ENCODE measurements at regions not wholly inside any gene's neighbourhood (a gene's known extent, or its start where the extent isn't known, plus 50 kb on each side); places are given as distances from the start of the nearest gene placed in this dataset.
"Not testable (repeated sequence)": the region's sequence is repeated elsewhere in the genome, so short reads cannot be mapped to it uniquely, and the experiment has no call there.

DNA sequence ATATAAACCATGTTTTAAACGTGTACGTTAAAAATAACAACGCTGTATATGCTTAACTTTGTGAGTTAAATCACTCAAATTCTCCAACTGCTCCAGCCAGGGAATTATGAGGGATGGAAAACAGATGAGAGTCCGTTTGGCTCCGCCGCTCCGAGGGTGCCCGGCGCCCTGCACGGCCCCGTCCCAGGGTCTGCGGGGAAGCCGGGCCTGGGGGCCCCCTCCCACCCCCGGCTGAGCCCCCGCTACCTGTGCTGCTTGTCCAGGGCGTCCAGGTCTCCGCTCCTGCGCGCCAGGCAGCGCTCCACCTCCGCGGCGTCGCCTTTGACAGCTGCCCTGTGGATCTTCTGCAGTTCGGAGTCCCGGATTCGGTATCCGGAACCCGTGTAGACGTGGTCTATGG lies 415.5 kb downstream of the FOXD4L4 start:
- not testable (repeated sequence) for DNase-seq (ENCODE audit: low read depth in 2 of 2)

GRCh38 chr9:66153021-66153725 lies 416.2 kb downstream of the FOXD4L4 start:
- peak in 1 of 2 experiments; percentile 2 for DNase-seq (ENCODE audit: low read depth in 2 of 2)

- not testable (repeated sequence) for DNase-seq (ENCODE audit: low read depth in 2 of 2)
Measured at GRCh38 chr9:66153971-66154691, 417.2 kb downstream of the FOXD4L4 start.

DNA sequence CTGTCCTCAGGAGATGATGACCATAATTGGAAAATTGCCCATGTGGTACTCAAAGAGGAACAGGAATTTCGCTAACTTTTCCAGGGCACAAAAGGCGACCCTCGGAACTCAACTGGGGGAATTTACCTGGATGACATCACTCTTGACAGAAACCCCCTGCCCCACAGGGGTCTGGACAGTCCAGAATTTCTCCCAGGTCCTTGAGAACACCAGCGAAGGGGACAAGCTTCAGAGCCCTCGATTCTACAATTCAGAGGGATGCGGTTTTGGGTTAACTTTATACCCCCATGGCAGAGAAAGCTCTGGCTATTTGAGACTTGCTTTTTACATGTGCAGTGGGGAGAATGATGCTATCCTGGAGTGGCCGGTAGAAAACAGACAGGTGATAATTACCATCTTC lies 445.4 kb downstream of the FOXD4L4 start:
- DNase-seq (ENCODE audit: low read depth in 2 of 2), result not testable (repeated sequence)

- not testable (repeated sequence) for DNase-seq (ENCODE audit: low read depth in 2 of 2)
Measured at GRCh38 chr9:66183648-66184047, 446.7 kb downstream of the FOXD4L4 start.

DNA sequence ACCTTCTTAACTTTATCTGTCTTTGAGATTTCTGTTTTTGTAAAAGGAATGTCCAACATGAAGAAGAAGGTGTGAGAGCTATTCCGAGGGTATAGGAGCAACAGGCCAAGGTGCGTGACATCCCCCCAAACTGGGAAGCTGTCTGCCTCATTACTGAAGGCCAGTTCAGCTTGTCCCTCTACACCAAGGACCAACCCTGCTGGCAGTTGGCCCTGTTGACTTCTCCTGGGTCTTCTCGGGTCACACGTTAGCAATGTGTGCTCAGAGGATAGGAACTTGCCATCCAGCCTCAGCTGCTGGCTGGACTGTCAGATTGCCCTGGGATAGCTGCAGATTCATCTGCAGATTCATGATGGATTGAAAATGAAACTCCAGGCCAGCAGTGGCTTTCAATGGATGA lies 460.3 kb downstream of the FOXD4L4 start:
- not testable (repeated sequence) for DNase-seq (ENCODE audit: low read depth in 2 of 2)

DNA sequence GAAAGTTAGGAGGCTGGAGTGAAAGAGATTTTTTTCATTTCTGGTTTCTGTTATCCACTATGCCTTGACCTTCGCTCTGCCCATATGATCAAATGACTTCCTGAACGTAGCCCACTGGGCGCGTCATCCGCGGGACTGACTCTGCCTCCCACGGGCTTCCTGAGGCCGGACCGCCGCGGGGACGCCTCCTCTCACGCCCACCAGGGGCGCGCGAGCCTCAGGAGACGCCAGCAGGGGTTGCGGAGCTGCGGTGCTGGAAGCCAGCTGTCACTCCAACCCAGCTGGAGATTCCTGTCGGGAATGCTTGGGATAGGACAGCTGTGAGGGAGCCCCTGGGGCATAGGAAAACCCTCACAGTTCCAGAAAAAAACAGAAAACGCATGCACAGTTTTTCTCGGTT lies 461.5 kb downstream of the FOXD4L4 start:
- DNase-seq (ENCODE audit: low read depth in 2 of 2), result not testable (repeated sequence)

DNA sequence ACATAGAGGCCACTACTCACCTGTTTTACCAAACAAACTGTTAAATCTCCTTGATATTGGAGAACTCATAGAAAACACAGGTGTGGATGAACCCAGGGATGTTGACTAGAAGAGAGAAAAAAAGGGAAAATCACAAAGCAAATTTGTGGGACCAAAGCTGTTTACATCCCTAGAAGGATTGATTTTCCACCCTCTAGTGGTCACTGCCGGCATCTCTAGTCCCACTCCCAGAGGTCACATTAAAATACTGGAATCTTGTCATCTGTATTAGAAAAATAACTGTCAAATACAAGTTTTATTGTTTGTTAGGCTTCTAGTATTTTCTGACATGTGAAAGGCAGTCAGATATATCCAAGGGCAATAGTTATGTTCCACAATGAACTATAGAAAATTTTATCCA lies 469.7 kb downstream of the FOXD4L4 start:
- not testable (repeated sequence) for DNase-seq (ENCODE audit: low read depth in 2 of 2)

DNA sequence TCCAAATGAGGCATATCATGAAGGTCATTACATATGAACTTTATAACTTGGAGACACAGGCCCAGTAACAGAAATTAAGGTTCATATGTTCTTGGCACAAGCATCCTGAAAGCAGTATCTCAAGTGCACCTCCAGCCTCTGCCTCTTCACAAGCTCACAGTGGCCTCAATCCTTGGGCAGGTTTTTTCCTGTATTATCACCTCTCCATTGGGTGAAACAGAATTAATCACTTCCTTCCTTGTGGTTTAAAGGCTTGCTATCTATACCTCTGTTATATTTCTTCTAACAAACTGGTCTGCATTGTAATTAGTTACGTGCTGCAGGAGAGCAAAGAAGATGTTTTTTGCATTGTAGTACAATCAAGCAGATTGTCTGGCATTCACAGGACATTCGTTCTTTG lies 471.0 kb downstream of the FOXD4L4 start:
- DNase-seq (ENCODE audit: low read depth in 2 of 2), result not testable (repeated sequence)

GRCh38 chr9:66244763-66245162 lies 507.8 kb downstream of the FOXD4L4 start:
- not testable (repeated sequence) for DNase-seq (ENCODE audit: low read depth in 2 of 2)

GRCh38 chr9:66245481-66245880 lies 508.5 kb downstream of the FOXD4L4 start:
- not testable (repeated sequence) for DNase-seq (ENCODE audit: low read depth in 2 of 2)

DNA sequence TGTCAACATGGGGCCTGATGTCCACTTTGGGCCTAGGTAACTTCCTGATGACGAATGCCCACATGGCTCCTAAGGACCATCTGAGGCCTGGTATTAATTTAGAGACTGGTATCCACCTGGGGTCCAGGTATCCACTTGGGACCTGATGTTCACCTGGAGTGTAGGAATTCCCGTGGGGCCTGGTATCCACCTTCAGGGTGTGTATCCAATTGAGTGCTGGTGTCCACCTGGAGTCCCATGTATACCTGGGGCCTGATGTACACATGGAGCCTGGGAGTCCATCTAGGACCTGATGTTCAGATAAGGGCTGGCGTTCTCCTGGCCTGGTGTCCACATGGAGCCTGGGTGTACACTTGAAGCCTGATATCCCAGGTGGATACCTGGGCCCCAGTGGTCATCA lies 520.6 kb downstream of the FOXD4L4 start:
- not testable (repeated sequence) for DNase-seq (ENCODE audit: low read depth in 2 of 2)

DNA sequence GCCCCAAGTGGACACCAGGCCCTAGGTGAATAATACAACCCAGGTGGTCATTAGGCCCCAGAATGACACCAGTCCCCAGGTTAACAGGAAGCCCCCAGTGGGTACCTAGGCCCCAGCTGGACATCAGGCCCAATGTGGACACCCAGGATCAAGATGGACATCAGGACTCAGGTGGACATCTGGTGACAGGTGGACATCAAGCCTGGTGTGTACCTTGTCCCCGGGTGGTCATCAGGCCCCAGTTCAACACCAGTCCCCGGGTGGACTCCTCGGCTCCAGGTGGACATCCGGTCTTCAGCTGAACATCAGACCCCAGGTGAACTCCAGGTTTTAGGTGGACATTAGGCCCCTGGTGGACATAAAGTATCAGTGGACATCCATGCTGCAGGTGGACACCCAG lies 524.6 kb downstream of the FOXD4L4 start:
- not testable (repeated sequence) for DNase-seq (ENCODE audit: low read depth in 2 of 2)

DNA sequence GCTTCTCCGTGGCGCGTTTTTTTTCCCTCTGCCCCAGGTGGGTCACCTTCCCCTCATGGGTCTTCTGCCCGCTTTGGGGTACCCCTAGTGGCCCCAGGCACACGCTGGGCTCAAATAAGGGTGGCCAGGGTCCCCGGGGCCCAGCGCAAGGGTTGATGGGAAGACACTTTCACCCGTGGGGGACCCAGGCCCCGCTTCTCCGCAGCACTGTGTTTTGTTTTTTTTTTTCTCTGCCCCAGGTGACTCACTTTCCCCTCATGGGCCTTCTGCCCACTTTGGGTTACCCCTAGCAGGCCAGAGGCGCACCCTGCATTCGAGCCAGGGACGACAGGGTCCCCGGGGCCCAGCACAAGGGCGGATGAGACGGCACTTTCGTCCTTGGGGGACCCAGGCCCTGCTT lies 526.7 kb downstream of the FOXD4L4 start:
- DNase-seq (ENCODE audit: low read depth in 2 of 2), result not testable (repeated sequence)

DNA sequence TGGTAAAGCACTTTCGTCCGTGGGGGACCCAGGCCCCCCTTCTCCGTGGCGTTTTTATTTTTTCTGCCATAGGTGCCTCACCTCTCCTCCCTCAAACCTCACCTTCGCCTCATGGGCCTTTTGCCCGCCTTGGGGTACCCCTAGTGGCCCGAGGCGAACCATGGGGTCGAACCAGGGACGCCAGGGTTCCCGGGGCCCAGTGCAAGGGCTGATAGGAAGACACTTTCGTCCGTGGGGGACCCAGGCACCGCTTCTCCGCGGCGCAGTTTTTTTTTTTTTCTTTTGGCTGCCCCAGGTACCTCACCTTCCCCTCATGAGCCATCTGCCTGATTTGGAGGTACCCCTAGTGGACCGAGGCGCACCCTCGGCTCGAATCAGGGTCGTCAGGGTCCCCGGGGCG lies 527.8 kb downstream of the FOXD4L4 start:
- not testable (repeated sequence) for DNase-seq (ENCODE audit: low read depth in 2 of 2)

DNA sequence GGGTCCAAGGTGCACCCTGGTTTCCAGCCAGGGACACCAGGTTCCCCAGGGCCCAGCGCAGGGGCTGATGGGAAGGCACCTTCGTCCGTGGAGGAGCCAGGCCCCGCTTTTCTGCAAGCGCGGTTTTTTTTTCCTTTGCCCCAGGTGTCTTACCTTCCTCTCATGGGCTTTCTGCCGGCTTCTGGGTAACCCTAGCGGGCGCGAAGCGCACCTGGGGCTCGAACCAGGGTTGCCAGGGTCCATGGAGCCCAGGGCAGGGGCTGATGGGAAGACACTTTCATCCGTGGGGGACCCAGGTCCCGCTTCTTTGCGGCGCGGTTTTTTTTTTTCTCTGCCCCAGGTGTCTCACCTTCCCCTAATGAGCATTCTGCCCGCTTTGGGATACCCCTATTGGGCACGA lies 529.3 kb downstream of the FOXD4L4 start:
- DNase-seq (ENCODE audit: low read depth in 2 of 2), result not testable (repeated sequence)

- not testable (repeated sequence) for DNase-seq (ENCODE audit: low read depth in 2 of 2)
Measured at GRCh38 chr9:66266856-66267430, 530.0 kb downstream of the FOXD4L4 start.

GRCh38 chr9:66267684-66268083 lies 530.7 kb downstream of the FOXD4L4 start:
- DNase-seq (ENCODE audit: low read depth in 2 of 2), result not testable (repeated sequence)

- not testable (repeated sequence) for DNase-seq (ENCODE audit: low read depth in 2 of 2)
Measured at GRCh38 chr9:66269024-66269423, 532.1 kb downstream of the FOXD4L4 start.

DNA sequence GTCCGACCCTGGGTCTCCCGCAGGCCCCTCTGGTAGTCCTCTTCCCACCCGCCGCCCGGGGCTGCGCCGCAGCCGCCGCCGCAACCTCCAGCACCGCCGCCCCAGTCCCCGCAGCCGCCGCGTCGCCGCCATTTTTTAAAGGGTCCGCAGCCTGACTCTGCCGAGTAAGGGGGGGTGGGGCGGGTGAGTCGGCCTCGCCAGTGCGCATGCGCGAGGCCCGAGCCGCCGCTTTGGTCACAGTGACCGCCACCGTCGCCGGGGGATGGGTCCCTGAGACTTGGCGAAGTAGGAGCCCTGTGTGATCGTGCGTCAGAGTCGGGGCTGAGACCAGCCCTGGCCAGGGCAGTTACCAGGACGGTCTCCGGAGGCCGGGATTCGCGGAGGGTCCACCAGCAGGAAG lies 532.8 kb downstream of the FOXD4L4 start:
- DNase-seq (ENCODE audit: low read depth in 2 of 2), result not testable (repeated sequence)

DNA sequence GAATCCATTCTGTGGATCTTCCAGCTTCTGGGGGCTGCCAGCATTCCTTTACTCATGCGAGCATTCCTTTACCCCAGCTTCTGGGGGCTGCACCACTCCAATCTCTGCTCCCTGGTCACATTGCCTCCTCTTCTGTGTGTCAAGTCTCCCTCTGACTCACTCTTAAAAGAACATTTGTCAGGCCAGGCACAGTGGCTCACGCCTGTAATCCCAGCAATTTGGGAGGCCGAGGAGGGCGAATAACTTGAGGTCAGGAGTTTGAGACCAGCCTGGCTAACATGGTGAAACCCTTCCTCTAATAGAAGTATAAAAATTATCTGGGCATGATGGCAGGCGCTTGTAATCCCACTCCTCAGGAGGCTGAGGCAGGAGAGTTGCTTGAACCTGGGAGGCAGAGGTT lies 541.9 kb downstream of the FOXD4L4 start:
- DNase-seq (ENCODE audit: low read depth in 2 of 2), result not testable (repeated sequence)
